ENCODE measurements at regions not wholly inside any gene's neighbourhood (a gene's known extent, or its start where the extent isn't known, plus 50 kb on each side); places are given as distances from the start of the nearest gene placed in this dataset.

DNA sequence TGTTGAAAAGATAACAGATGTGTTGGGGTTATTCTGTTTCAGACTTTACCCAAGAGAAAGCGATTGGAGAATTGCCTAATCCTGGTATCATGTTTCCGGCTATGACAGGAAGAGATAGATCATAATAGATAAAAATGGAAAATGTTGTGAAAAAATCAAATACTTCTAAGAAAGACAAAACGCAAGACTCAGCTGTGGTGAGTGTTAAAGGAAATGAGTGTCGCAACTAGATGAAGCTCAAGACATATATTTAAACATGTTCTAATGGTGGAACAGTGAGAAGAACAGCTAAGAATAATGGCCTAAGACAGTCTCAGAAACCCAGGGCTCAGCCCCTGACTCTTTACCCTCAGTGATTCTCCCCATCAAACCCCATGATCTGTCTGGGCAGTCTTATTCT, 426.7 kb upstream of the RUNX1 start:
- no peak for FAIRE-seq
- ChIA-PET POLR2A (no interaction called here), CTCF (no interaction called here)
- Histone ChIP-seq H3K4me1 (no peaks in the 10 kb centered on the region), H3K4me2 (no peak overlapping the region), H3K27ac (no peak overlapping the region), H3K4me3 (no peak overlapping the region), H3K9me3 (no peaks in the 10 kb centered on the region)
- no peak for DNase-seq (ENCODE audit: low read depth in 1 of 2, low spot score in 1 of 2)
- TF ChIP-seq RCOR1 (IDR thresholded peaks at IDR 0.05; ENCODE audit: low read depth, low read length), result no peak
- TF ChIP-seq, protein P1, sequence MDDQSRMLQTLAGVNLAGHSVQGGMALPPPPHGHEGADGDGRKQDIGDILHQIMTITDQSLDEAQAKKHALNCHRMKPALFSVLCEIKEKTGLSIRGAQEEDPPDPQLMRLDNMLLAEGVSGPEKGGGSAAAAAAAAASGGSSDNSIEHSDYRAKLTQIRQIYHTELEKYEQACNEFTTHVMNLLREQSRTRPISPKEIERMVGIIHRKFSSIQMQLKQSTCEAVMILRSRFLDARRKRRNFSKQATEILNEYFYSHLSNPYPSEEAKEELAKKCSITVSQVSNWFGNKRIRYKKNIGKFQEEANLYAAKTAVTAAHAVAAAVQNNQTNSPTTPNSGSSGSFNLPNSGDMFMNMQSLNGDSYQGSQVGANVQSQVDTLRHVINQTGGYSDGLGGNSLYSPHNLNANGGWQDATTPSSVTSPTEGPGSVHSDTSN (IDR thresholded peaks at IDR 0.05), result no peak
- TF ChIP-seq ZFP36 (IDR thresholded peaks at IDR 0.05; ENCODE audit: borderline replicate concordance, partially characterized antibody), result no peak
- TF ChIP-seq EP300 (IDR thresholded peaks at IDR 0.05), result no peak
- no peak for TF ChIP-seq SREBF2 (IDR thresholded peaks at IDR 0.05)
- TF ChIP-seq GATA3 (IDR thresholded peaks at IDR 0.05; ENCODE audit: borderline replicate concordance), result no peak
- no peak for TF ChIP-seq KDM5A (IDR thresholded peaks at IDR 0.05)
- no peak for TF ChIP-seq POLR2A (IDR thresholded peaks at IDR 0.05; ENCODE audit: low read length)
- no peak for TF ChIP-seq RARB (CRISPR knock-in tag; IDR thresholded peaks at IDR 0.05)
- TF ChIP-seq FOSB (CRISPR knock-in tag; IDR thresholded peaks at IDR 0.05), result no peak
- TF ChIP-seq, protein P2, sequence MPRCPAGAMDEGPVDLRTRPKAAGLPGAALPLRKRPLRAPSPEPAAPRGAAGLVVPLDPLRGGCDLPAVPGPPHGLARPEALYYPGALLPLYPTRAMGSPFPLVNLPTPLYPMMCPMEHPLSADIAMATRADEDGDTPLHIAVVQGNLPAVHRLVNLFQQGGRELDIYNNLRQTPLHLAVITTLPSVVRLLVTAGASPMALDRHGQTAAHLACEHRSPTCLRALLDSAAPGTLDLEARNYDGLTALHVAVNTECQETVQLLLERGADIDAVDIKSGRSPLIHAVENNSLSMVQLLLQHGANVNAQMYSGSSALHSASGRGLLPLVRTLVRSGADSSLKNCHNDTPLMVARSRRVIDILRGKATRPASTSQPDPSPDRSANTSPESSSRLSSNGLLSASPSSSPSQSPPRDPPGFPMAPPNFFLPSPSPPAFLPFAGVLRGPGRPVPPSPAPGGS (IDR thresholded peaks at IDR 0.05), result no peak
- TF ChIP-seq EHMT2 (IDR thresholded peaks at IDR 0.05; ENCODE audit: low read depth), result no peak
- TF ChIP-seq JUNB (IDR thresholded peaks at IDR 0.05), result no peak
- no peak for TF ChIP-seq JUN (IDR thresholded peaks at IDR 0.05)
- TF ChIP-seq MYC (IDR thresholded peaks at IDR 0.05; ENCODE audit: borderline replicate concordance, low read length), result no peak
- no peak for TF ChIP-seq FOSL2 (IDR thresholded peaks at IDR 0.05)
- no peak for TF ChIP-seq FOSL2 (CRISPR knock-in tag; IDR thresholded peaks at IDR 0.05)
- no peak for TF ChIP-seq NR3C1 (IDR thresholded peaks at IDR 0.05)
- WGBS (ENCODE audit: missing lambda C conversion rate), result 57% methylated on average over 4 of the region's 4 CpGs
- no peak for ATAC-seq

DNA sequence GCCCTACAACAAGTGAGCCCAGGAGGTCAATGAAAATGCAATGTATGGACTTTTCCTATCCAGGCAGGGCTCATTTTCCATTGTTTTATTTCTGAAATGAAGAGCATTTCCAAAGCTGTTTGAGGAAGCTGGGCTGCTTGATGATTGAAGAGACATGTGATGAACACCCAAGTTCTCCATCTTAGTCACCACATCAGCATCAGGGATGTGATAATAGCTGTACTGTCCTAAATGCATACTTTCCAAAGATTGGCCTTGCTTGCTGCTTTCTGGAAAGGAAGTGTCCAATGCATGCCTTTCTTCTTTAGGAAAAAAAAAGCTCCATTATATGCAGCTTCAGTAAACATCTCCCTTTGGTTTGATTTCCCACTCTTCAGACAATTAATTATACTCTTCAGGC, 425.9 kb upstream of the RUNX1 start:
- H3K4me2 ChIP-seq, result no peak overlapping the region
- no peak for ATAC-seq

DNA sequence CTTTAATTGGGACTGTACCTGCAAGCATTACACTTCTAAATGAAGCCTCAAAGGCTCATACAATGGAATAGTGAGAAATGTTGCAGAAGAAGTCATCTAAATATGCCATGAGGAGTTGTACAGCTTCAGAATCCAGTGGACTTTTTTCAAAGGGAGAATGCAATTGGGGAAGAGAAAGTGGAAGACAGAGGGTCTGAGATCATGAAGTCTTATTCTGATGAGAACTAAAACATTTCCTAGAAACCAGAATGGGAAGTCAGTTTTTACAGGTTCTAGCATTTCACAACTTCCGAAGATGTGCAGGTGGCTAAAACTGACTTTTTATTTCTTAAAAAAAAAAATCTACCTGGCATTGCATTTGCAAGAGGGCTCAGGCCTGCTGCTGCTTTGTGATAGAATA, 424.4 kb upstream of the RUNX1 start:
- ChIA-PET POLR2A (no interaction called here), CTCF (no interaction called here)
- TF ChIP-seq ZNF302 (CRISPR knock-in tag; IDR thresholded peaks at IDR 0.05) (no peak), RCOR1 (IDR thresholded peaks at IDR 0.05; ENCODE audit: low read depth, low read length) (no peak), ZSCAN20 (CRISPR knock-in tag; IDR thresholded peaks at IDR 0.05) (no peak), JUNB (IDR thresholded peaks at IDR 0.05) (no peak), FOSB (CRISPR knock-in tag; IDR thresholded peaks at IDR 0.05) (no peak), CHD2 (IDR thresholded peaks at IDR 0.05; ENCODE audit: low read length, partially characterized antibody) (no peak), HOXA7 (CRISPR knock-in tag; IDR thresholded peaks at IDR 0.05) (no peak), EHMT2 (IDR thresholded peaks at IDR 0.05; ENCODE audit: low read depth) (no peak)
- TF ChIP-seq, protein P2 (IDR thresholded peaks at IDR 0.05), result no peak
- TF ChIP-seq, protein P3, sequence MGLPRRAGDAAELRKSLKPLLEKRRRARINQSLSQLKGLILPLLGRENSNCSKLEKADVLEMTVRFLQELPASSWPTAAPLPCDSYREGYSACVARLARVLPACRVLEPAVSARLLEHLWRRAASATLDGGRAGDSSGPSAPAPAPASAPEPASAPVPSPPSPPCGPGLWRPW (IDR thresholded peaks at IDR 0.05), result no peak
- TF ChIP-seq, protein P4, sequence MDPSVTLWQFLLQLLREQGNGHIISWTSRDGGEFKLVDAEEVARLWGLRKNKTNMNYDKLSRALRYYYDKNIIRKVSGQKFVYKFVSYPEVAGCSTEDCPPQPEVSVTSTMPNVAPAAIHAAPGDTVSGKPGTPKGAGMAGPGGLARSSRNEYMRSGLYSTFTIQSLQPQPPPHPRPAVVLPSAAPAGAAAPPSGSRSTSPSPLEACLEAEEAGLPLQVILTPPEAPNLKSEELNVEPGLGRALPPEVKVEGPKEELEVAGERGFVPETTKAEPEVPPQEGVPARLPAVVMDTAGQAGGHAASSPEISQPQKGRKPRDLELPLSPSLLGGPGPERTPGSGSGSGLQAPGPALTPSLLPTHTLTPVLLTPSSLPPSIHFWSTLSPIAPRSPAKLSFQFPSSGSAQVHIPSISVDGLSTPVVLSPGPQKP (IDR thresholded peaks at IDR 0.05; ENCODE audit: low read depth, low read length), result no peak
- TF ChIP-seq, protein P5, sequence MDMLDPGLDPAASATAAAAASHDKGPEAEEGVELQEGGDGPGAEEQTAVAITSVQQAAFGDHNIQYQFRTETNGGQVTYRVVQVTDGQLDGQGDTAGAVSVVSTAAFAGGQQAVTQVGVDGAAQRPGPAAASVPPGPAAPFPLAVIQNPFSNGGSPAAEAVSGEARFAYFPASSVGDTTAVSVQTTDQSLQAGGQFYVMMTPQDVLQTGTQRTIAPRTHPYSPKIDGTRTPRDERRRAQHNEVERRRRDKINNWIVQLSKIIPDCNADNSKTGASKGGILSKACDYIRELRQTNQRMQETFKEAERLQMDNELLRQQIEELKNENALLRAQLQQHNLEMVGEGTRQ (IDR thresholded peaks at IDR 0.05), result no peak
- no peak overlapping the region for H3K4me2 ChIP-seq
- no peak for FAIRE-seq
- no peaks in the 10 kb centered on the region for H3K4me1 ChIP-seq
- DNase-seq (ENCODE audit: low read depth in 1 of 2, low spot score in 1 of 2), result no peak
- no peak overlapping the region for H3K27ac ChIP-seq
- no peak for ATAC-seq
- H3K9me3 ChIP-seq, result no peaks in the 10 kb centered on the region
- H3K4me3 ChIP-seq, result no peak overlapping the region
- 86% methylated on average over 1 of the region's 1 CpG for WGBS (ENCODE audit: missing lambda C conversion rate)

More for the DNA sequence above, 425.9 kb upstream of the RUNX1 start:
- POLR2A ChIA-PET, result no interaction called here
- Histone ChIP-seq H3K27ac (no peak overlapping the region), H3K4me1 (no peaks in the 10 kb centered on the region), H3K4me3 (no peak overlapping the region), H3K9me3 (no peaks in the 10 kb centered on the region)
- CTCF ChIA-PET, result no interaction called here
- TF ChIP-seq HOXA7 (CRISPR knock-in tag; IDR thresholded peaks at IDR 0.05) (no peak), MAFK (IDR thresholded peaks at IDR 0.05; ENCODE audit: partially characterized antibody) (no peak), MYC (IDR thresholded peaks at IDR 0.05; ENCODE audit: borderline replicate concordance, low read length) (no peak), FOSB (CRISPR knock-in tag; IDR thresholded peaks at IDR 0.05) (no peak), SREBF2 (IDR thresholded peaks at IDR 0.05) (no peak), NFE2L2 (conservative IDR thresholded peaks at IDR 0.05; ENCODE audit: low read length) (no peak), KDM5A (IDR thresholded peaks at IDR 0.05) (no peak), FOSL2 (IDR thresholded peaks at IDR 0.05) (no peak), FOSL2 (CRISPR knock-in tag; IDR thresholded peaks at IDR 0.05) (no peak), GATA3 (IDR thresholded peaks at IDR 0.05; ENCODE audit: borderline replicate concordance) (no peak), CHD4 (IDR thresholded peaks at IDR 0.05; ENCODE audit: borderline replicate concordance) (no peak), TP53 (CRISPR knock-in tag; IDR thresholded peaks at IDR 0.05) (no peak), RARB (CRISPR knock-in tag; IDR thresholded peaks at IDR 0.05) (no peak)
- TF ChIP-seq, protein P6, sequence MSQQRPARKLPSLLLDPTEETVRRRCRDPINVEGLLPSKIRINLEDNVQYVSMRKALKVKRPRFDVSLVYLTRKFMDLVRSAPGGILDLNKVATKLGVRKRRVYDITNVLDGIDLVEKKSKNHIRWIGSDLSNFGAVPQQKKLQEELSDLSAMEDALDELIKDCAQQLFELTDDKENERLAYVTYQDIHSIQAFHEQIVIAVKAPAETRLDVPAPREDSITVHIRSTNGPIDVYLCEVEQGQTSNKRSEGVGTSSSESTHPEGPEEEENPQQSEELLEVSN (IDR thresholded peaks at IDR 0.05; ENCODE audit: borderline replicate concordance, low read depth), result no peak
- no peak for DNase-seq (ENCODE audit: low read depth in 1 of 2, low spot score in 1 of 2)
- no peak for FAIRE-seq

Measured in A549 (cell line).